Endodermal cell (in vitro differentiated cells): ENCODE measurements at regions not wholly inside any gene's neighbourhood (a gene's known extent, or its start where the extent isn't known, plus 50 kb on each side); places are given as distances from the start of the nearest gene placed in this dataset.

Experiments
- DNase-seq: peaks from one replicate; pipeline ENCODE4 v3.0.0-alpha.2; 2017
- H3K27ac ChIP-seq: 2 replicates; pipeline ENCODE4 v1.5.1; 2013; ENCODE audit warnings: mild to moderate bottlenecking, low read depth, low read length, moderate library complexity
- H3K27me3 ChIP-seq: 2 replicates; pipeline ENCODE4 v1.6.1; 2013; ENCODE audit warnings: mild to moderate bottlenecking, low read length, moderate library complexity; ENCODE audit not compliant: insufficient read depth, control insufficient read depth, poor library complexity, severe bottlenecking
- H3K36me3 ChIP-seq: 2 replicates; pipeline ENCODE4 v1.7.0; 2013; ENCODE audit warnings: mild to moderate bottlenecking, low read length, moderate library complexity; ENCODE audit not compliant: control insufficient read depth, insufficient read depth
- H3K4me1 ChIP-seq: one replicate; pipeline ENCODE4 v1.7.0; 2013; ENCODE audit warnings: low read length; ENCODE audit not compliant: control insufficient read depth, insufficient read depth
- H3K4me3 ChIP-seq: 2 replicates; pipeline ENCODE4 v1.5.1; 2013; ENCODE audit warnings: mild to moderate bottlenecking, low read length, moderate library complexity
- H3K9ac ChIP-seq: 2 replicates; pipeline ENCODE4 v1.6.1; 2013; ENCODE audit warnings: mild to moderate bottlenecking, low read length, moderate library complexity; ENCODE audit not compliant: poor library complexity, severe bottlenecking; ENCODE audit errors: extremely low read depth
- H3K9me3 ChIP-seq: 2 replicates; pipeline ENCODE4 v1.6.1; 2013; ENCODE audit warnings: mild to moderate bottlenecking, low read length, moderate library complexity; ENCODE audit not compliant: control insufficient read depth
- H3K27ac Mint-ChIP-seq: 2 replicates; pipeline ENCODE4 v1.8.0; 2020; ENCODE audit warnings: mixed read lengths
- H3K27me3 Mint-ChIP-seq: 2 replicates; pipeline ENCODE4 v1.8.0; 2021; ENCODE audit warnings: mild to moderate bottlenecking, mixed read lengths; ENCODE audit not compliant: insufficient read depth
- H3K36me3 Mint-ChIP-seq: 2 replicates; pipeline ENCODE4 v1.8.0; 2020; ENCODE audit warnings: low read depth, mixed read lengths
- H3K4me1 Mint-ChIP-seq: 2 replicates; pipeline ENCODE4 v1.8.0; 2020; ENCODE audit warnings: mixed read lengths
- H3K4me3 Mint-ChIP-seq: 2 replicates; pipeline ENCODE4 v1.8.0; 2020; ENCODE audit warnings: mild to moderate bottlenecking, moderate library complexity, mixed read lengths
- H3K9me3 Mint-ChIP-seq: 2 replicates; pipeline ENCODE4 v1.8.0; 2020; ENCODE audit warnings: mild to moderate bottlenecking, mixed read lengths
- CTCF ChIP-seq: fragments of 200-600 bp; sonication (generic); conservative IDR thresholded peaks from 2 replicates; pipeline ENCODE4 v1.5.0; 2021; ENCODE audit warnings: antibody characterized with exemption, mild to moderate bottlenecking
- WGBS, 2 experiments: methylation state at CpG; one replicate each; pipeline versions ENCODE4 v1.1.5 to v1.1.7; 2013; ENCODE audit warnings: missing lambda C conversion rate in 2 of 2, mixed read lengths in 1 of 2; ENCODE audit not compliant: insufficient coverage in 1 of 2, insufficient read length in 1 of 2; 5-methylcytosine and 5-hydroxymethylcytosine counted together

DNA sequence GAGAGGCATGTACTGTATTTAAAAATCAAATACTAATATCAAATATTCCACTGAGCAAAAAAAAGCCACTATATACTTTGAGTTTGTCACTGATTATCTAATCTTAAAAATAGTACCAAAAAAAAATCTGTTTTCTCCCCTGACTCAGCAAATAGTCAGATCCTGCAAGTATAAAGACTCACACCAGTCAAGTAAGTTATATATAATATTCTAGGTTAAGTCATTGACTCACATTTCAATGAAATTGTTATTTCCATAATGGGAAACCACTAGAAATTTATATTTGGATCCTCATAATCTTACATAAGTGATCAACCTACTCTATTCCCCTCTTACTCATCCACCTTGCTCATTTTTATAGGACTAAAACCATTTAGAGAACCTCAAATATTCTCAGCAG is 447.2 kb upstream of the MEF2C start:
- Mint-ChIP-seq H3K9me3 (no peaks in the 10 kb centered on the region), H3K27ac (no peak overlapping the region), H3K4me1 (no peaks in the 10 kb centered on the region), H3K36me3 (no peaks in the 10 kb centered on the region), H3K4me3 (no peak overlapping the region), H3K27me3 (no peaks in the 10 kb centered on the region)
- H3K36me3 ChIP-seq, result no peaks in the 10 kb centered on the region
- H3K4me3 ChIP-seq, result no peak overlapping the region
- H3K27ac ChIP-seq, result no peak overlapping the region
- no peak for DNase-seq
- TF ChIP-seq CTCF, result no peak
- no peaks in the 10 kb centered on the region for H3K9me3 ChIP-seq
- H3K4me1 ChIP-seq, result no peaks in the 10 kb centered on the region
- H3K9ac ChIP-seq, result no peak overlapping the region
- no peaks in the 10 kb centered on the region for H3K27me3 ChIP-seq

- 92 to 94% methylated on average over 3 of the region's 3 CpGs for WGBS, 2 experiments
- no peak overlapping the region for H3K27ac ChIP-seq
- no peaks in the 10 kb centered on the region for H3K9me3 ChIP-seq
- no peak overlapping the region for H3K27ac Mint-ChIP-seq
- no peak overlapping the region for H3K9ac ChIP-seq
- TF ChIP-seq CTCF, result no peak
- no peak overlapping the region for H3K4me3 ChIP-seq
- no peaks in the 10 kb centered on the region for H3K27me3 Mint-ChIP-seq
- no peak overlapping the region for H3K4me3 Mint-ChIP-seq
- no peaks in the 10 kb centered on the region for H3K36me3 Mint-ChIP-seq
- no peaks in the 10 kb centered on the region for H3K36me3 ChIP-seq
- H3K4me1 Mint-ChIP-seq, result no peaks in the 10 kb centered on the region
- no peaks in the 10 kb centered on the region for H3K4me1 ChIP-seq
- no peaks in the 10 kb centered on the region for H3K9me3 Mint-ChIP-seq
- H3K27me3 ChIP-seq, result no peaks in the 10 kb centered on the region
- DNase-seq, result no peak
Observed at GRCh38 chr5:89327608-89328007, 444.6 kb upstream of the MEF2C start.

GRCh38 chr5:89324990-89325389 is 442.0 kb upstream of the MEF2C start:
- no peak overlapping the region for H3K9ac ChIP-seq
- no peak for TF ChIP-seq CTCF
- H3K9me3 ChIP-seq, result no peaks in the 10 kb centered on the region
- no peaks in the 10 kb centered on the region for H3K9me3 Mint-ChIP-seq
- no peaks in the 10 kb centered on the region for H3K4me1 ChIP-seq
- no peaks in the 10 kb centered on the region for H3K36me3 ChIP-seq
- no peaks in the 10 kb centered on the region for H3K27me3 Mint-ChIP-seq
- no peak overlapping the region for H3K27ac ChIP-seq
- no peaks in the 10 kb centered on the region for H3K36me3 Mint-ChIP-seq
- no peaks in the 10 kb centered on the region for H3K4me1 Mint-ChIP-seq
- no peak overlapping the region for H3K27ac Mint-ChIP-seq
- H3K4me3 Mint-ChIP-seq, result no peak overlapping the region
- H3K27me3 ChIP-seq, result no peaks in the 10 kb centered on the region
- no peak overlapping the region for H3K4me3 ChIP-seq
- no peak for DNase-seq
